GM18498 (cell line): ENCODE measurements at regions not wholly inside any gene's neighbourhood (a gene's known extent, or its start where the extent isn't known, plus 50 kb on each side); places are given as distances from the start of the nearest gene placed in this dataset.

ENCODE experiments used
- ATAC-seq: cut with Tn5 transposase; IDR thresholded peaks from one replicate; pipeline ENCODE4 v1.9.1; 2021; ENCODE audit warnings: mild to moderate bottlenecking, moderate library complexity; ENCODE audit not compliant: unreplicated experiment

DNA sequence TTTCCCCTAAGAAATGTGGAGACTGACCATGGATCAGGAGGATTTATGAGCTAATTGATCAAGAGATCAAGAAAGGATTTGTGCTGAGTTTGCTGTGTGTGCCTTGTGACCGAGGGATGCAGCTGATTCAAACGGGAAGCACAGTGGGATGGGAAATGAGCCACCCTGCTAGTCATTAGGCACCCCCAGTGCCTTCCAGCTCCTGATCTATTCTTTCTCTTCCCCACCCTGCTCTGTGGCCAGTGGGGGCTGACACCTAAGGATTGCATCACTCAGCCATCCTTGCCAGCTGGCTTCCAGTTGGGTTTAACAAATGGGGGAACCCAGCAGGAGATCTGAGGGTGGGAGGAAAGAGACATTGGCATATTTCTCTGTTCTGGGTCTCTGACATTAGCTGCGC is 132.2 kb upstream of the CXCR4 start:
- ATAC-seq: no peak

DNA sequence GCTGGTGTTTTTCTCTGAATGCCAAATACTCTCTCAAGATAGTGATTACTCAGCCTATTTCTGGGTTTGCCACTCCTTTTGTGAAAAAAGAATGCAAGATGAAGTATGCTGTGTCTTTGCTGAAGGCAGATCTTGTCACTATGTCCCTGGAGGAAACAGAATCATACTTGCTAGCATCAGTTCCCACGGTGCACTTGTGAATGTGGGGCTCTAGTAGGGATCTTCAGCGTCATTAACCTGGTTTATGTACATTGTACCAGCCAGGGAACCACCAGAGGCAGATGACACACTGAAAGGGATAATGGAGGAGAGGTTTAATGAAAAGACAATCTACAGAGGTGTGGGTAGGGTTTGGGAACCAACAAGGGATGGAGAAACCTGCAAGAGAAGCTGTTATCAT is 131.0 kb upstream of the CXCR4 start:
- ATAC-seq: no peak

DNA sequence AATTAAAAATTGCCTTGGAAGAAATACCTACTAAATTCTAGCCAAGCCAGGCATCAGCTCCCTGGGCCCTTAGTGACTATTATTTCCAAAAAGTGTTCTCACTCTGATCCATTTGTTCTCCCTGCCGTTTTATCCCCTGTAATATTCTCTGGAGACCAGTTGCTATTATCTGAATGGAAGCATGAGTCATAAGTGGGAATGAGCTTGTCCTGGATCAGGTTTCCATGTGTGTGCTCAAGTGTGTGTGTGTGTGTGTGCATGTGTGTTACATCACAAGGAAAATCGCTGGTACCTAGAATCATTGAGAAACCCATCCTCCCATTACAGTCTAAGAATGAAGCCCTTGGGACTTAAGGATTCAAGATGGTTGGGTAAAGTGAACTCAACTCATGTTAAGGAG is 130.3 kb upstream of the CXCR4 start:
- ATAC-seq: no peak

DNA sequence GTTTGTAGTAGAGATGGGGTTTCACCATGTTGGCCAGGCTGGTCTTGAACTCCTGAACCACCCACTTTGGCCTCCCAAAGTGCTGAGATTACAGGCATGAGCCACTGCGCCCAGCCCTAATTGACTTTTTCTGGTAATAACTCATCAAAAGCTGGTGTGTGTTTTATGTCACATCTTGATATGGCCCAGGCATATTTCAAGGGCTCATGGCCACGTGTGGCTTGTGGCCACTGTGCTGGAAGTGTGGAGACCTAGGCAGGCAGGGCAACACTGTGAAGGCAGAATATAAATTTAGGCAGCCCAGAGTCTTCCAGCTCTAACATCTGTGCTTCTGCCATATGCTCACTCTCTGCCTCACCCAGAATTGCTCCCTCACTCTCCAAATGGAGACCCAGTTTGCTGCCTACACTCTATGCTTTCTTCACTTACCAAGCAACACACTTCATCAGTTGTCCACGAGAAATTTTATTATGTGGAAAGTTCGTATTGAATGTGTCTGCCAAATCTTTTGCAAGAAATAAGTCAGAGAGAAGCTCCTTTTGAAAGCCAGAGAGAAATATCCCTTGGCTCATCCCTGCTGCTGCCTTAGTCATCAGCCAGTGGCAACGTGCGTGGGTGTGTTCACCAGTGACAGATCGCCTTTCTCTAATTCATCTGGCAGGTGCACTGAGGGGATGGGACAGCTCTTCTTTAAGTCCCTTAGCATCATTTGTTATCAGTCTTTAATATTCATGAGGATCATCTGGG is 129.4 kb upstream of the CXCR4 start:
- ATAC-seq: no peak

DNA sequence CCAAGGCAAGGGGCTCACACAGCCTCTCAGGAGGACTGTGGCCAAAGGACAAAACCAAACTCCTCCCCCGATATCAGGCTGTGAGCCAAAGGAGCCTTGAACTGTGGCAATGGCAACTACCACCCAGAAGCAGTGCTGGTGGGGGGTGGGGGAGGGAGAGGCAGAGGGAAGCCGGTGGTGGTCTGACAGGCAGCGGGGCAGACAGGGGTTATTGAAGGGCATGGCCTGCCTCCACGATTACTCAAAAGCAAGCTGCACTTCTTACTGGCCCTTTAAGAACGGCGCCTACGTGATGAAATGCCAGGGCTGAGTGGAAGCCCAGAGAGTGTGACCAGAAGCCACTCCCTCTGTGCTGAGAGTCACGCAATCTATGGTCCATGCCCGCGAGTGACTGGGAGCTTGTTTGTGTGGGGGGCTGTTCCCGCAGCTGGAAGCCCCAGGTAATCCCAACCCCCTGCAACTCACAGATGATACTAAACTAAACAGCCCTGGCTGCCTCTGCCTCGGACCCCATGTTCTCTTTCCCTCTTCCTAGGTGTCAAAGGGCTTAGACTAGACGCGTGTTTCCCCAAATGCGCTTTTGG is 128.2 kb upstream of the CXCR4 start:
- ATAC-seq: peak; percentile 91

DNA sequence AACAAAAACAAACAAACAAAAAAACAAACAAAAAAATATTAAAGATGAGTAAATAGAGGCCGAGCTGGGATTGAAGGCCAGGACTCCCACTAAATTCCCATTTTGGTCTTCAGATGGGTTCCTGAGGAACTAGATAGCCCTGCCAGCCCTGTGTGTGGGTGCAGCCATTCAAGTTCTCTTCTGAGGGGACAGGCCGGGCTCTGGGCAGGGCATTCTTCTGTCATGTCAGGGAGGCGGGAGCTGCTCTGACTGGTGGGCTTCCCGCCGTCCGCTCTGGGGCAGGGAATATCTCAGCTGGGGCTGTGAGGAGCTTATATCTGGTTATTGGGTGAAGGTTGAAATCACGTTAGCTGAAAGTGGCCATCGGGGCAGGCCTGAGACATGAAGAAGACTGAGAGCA is 127.3 kb upstream of the CXCR4 start:
- ATAC-seq: no peak

DNA sequence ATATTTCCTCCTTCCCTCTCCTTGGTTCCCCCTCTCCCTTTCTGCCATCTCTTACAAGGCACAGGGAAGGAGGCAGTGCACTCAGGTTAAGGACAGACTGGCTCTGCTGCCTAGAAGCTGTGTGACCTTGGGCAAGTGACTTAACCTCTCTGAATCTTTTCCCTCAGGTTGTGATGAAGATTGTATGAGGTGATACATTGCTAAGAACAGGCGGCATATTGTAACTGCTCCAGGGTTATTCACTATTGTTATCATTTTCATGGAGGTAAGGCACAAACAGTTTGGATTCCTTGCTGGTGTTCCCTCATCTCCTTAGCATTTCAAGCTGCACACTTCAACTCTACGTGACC is 126.6 kb upstream of the CXCR4 start:
- no peak for ATAC-seq

DNA sequence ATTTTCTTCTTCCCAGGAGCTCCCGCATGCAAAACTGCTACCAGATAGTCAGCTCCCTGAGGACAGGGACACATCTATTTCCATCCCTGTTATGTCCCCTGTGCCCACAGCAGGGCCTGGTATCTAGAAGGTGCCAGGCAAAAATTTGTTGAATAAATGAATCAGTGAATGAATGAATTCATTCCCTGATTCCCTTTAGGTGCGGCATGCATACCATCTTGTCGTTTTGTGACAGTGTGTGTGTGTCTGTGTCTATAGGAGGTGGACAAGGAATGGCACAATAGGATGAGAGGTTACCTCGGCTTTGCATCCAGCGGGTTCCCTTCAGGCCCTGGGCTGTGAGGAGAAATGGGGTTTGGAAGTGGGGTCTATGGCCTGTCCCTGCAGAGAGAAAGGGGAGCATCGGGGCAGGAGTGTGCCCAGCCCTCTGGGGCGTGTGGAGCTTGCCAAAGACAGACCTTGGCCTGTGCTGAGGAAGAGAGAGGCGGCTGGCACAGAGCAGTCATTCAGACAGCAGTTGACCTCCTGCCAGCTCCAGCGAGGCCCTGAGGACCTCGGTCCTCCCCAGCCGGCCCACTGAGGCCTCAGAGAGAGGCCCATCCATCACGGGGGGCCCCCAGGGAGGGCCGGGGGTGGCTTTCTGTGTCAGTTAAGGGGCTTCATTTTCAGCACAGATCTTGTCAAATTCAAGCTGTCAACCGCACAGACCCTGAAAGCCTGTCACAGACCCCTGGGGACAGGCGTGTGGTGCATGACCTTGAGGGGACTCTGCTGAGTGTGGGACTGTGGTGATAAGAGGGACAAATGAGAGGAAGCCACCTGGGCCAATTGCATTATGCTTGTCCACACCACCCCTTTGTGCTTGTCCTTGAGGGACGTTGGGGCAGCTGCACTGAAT is 125.9 kb upstream of the CXCR4 start:
- no peak for ATAC-seq

DNA sequence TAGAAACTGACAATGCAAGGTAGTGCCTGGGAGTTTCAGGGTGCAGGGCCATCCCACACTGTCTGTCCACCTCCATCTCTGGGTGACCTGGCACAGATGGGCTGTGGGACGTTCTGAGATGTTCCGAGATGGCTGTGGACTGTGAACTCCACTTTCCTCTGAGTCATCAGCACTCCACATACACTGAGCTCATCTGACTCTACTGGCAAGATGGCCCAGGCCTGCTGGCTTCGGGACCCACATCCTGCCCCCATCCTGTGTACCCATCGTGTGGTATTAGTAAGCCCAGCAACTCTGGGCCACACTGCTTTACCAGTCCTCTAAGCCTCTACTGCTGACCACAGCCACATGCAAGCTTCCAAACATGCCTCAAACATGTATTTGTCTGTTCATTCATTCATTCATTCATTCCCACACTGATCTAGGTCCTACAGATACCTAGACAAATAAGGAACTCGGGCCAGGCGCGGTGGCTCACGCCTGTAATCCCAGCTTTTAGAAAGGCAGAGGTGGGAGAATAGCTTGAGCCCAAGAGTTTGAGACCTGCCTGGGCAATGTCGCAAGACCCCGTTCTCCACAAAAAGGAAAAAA is 124.8 kb upstream of the CXCR4 start:
- no peak for ATAC-seq

DNA sequence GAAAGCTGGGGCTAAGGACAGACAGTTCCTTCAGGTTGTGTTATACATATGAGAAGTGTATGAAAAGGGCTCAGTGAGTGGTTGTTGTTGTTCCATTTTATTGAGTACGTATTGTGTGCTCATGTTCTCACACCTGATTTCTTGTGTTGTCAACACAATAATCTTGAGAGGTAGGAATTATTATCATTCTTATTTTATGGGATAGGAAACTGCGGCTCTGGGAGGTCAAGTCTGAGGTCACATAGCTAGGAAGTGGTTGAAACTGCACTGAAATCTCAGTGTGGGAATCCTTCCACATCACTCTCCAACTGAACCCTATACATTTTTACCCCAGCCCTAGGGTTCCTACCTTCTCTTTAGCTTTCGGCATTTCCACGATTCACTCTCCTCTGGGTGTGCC is 124.2 kb upstream of the CXCR4 start:
- no peak for ATAC-seq

DNA sequence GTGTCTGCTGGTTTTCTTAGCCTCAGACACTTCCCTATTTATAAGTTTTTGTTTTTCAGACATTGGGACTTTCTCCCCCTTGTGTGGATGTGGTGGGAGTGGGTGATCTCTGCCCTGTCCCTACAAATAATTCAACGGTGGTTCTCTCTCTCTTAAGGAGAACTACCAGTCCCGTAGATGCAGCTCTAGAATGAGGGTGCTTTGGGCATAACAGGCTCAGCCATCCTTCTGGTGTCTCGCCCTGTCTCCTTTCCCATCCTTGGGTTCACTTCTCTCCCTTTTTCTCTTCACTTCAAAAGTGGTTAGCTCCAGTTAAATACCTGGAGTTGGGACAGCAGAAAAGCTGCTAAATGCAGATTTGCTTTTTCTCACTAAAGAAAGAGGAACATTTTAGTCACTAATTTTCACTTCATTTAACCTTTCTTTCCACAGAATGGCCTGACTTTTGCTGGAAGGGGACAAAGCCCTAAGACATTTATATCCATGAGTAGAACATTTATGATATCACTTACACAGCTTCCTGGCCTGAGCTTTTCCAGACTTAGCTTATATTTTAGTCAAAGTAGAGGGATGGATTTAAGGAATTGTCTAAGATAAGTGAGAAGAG is 121.2 kb upstream of the CXCR4 start:
- ATAC-seq: no peak

DNA sequence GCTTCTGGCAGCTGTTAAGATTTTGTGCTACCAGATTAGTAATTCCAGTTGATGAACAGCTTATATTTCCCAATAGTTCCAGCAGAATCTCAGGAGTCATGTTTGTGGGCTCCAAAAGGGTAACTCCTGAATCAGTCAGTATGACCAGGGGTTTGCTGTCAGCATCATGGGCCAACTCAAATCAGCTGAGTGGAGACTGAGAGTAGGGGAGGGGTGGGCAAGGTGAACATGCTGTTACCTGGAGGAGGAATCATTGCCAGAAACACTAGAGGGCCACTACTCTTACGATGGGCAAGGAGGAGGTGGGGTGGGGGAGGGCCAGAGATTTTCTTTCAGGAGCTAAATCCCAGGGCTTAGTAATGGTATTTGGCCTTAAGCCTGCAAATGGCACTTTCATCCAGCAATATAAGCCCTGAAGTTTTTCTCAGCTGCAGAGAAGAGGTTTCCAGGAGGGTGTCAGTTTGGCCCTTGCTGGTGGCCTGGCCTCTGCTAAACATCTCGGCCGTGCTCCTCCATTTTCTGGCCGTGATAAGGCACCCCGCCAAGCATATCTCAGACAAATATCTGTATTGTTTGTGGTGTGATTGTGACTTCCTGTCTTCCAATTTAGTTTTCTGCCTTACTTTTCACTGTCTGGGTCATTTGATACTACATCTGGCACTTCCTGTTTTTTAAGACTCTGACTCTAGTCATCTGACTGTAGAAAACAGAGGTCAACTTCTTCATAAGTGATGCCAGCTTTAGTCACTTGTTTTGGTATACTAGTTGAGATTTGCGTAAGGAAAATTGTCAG is 120.5 kb upstream of the CXCR4 start:
- peak; percentile 86 for ATAC-seq

DNA sequence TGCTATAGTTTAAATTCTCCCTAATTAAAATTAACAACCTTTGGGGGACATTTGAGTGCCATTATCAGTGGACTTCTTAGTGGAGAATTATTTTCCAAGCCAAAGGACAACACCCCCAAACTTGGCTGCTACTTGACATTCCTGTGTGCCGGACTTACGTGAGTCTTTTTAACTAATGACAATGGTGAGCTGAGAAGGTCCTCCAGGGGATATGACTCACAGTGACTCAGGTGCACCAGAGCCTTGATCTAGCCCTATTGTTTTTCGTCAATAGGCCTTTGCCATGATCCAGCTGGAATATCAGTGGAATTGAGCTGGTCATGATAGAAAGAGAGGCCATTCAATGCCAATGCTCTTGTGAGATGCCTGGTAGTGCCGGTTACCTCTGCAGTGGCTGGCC is 118.1 kb upstream of the CXCR4 start:
- ATAC-seq: no peak

DNA sequence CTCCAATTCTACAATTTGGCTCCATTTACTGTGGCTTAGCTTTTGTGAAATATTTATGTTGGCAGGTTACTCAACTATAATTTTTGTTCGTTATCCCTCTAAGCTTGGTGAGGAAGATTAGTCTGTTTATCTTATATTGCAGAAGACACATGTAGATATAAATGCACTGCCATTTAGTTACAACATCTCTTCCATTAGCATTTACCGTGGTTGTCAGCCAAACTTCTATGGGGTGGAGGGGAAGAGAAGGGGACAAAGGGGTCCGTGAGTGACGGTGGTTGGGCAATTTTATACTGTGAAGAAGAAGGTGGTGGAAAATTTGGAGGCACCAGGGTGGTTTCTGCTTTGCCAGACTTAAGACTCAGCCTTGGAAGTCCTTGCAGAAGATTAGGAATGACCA is 117.6 kb upstream of the CXCR4 start:
- ATAC-seq: no peak

DNA sequence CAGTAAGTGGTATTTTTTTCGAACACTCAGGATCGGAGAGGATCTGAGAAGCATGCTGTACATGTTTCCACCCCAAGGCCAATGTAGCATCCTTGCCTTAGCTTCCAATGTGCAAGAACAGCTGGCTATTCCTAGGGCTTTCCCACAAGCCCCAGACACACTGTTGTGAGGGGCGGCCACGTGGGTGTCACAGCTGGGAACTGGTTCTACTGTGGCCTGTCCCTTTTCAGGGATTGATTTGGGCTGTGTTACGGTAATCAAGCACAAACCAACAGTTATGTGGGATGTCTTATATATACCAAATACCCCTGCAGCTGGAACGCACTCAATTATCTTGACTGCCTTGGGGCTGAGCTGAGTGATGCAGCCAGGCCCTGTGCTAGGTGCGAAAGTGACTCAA is 116.3 kb upstream of the CXCR4 start:
- ATAC-seq: no peak

DNA sequence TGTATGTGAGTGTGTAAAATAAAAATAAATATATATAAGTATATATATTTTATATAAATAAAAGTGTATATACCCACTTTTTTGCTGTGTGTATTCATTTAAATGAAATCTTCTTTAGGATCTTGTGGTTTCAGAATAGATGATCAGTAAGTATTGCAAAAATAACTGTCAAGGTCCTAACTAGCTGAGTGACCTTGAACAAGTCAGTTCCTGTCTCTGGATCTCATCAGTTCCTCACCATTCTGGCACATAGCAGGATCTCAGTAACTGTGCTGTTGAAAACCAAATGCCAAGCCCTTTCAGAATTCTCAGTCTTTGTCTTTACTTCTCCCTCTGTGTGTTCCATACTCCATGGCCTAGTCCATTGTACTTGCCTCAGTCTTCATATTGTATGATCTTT is 115.3 kb upstream of the CXCR4 start:
- ATAC-seq: no peak

DNA sequence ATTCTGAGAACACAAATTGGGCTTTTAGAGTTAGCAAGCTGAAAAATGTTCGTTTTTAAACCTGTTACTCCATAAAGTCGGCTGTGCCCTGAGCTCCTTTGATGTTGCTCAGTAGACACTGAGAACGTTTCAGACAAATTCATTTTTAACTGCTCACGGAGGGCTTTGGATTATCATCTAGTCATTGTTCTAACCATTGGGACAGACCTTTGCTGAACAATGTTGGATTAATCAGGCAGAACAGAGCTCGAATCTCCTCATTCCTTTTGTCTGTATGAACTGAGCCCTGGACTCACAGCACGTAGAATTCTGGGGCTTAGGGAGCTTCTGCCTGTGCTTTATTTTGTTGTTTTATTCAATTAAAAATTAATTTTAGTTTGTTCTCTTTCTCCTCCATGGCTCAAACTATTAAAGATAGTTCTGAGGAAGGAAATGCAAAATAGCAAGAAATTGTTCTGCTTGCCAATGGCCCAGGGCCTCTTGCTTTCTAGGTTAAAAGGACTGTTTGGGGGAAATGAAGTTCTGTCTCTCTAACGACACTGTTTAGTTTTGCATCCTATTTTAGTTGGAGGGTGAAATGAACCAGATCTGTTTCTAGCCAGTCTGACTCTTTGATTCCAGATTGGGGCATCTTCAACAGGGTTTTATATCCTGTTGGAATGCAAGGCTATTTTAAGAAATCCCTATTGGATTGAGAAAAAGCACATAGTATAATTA is 114.7 kb upstream of the CXCR4 start:
- ATAC-seq: no peak

DNA sequence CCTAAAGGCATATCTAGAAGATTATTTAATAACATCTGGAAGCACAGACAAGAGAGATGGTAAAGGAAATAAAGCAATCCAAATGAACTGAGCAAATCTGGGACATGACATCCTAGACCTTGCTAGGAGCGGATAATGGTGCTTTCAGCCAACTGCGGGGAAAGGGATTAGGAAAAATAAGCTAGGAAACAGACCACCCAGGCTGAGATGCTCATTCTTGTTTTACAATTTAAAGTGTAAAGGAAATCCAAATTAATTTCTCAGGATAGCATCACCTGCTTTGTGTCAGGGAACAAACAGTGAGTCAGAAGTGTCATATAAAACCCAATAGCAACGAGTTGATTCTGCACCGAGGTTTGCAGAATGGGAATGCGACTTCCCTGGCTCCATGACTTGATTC is 112.5 kb upstream of the CXCR4 start:
- no peak for ATAC-seq

DNA sequence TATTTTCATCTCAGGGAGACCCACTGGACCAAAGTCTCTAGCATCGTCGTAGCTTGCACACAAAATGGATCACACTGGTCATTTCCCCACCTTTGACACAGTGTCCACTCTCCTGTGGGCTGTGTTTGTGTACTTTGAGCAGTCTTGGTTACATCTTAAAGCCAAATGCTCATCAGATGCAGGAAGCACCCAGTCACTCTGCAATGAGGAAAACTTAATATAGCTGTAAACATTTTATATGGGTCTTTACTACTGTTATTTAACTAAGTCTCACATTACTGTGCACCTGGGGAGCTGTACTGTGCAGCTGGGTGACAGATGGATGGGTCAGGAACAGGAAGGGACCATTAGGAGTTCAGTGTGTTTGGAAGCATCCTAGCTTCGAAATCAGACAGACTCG is 109.0 kb upstream of the CXCR4 start:
- no peak for ATAC-seq
